K562 (cell line): ENCODE measurements at regions not wholly inside any gene's neighbourhood (a gene's known extent, or its start where the extent isn't known, plus 50 kb on each side); places are given as distances from the start of the nearest gene placed in this dataset.

Experiments used
- ATAC-seq: fragments of 200-7000 bp; cut with Tn5 transposase; 3 replicates; pipeline ENCODE4 v1.9.1; 2020; ENCODE audit warnings: moderate library complexity
- BruUV-seq: library from RNA; stranded (reverse); fragments of 400-500 nt; replicated peaks from 2 replicates; lab custom pipeline; 2021; lab: Mats Ljungman, UMichigan
- CTCF ChIA-PET: fragments of 300-600 bp; formaldehyde crosslinking; extraction: SDS; loops from one replicate; lab custom pipeline; 2021; ENCODE audit warnings: low intra/inter-chr PET ratio; lab: Yijun Ruan, JAX
- POLR2A ChIA-PET: fragments of 300-600, 350-650 bp; sonication (Branson Sonifier 250); formaldehyde crosslinking; extraction: SDS; loops from one replicate; lab custom pipeline; 2021; ENCODE audit warnings: antibody characterized with exemption, inconsistent platforms; lab: Yijun Ruan, JAX
- DNase-seq, 4 experiments: peaks; one replicate each; pipeline versions ENCODE4 v3.0.0 to v3.0.0-alpha.2; 2011 to 2018; ENCODE audit warnings: low spot score in 3 of 4, mixed read lengths in 3 of 4; ENCODE audit errors: extremely low read depth in 1 of 4
- FAIRE-seq: peaks from 2 replicates; lab custom pipeline; 2011; peaks lifted over from hg19 to GRCh38; lab: Jason Lieb, UNC
- H2AFZ ChIP-seq: 2 replicates; pipeline ENCODE4 v1.6.0; 2011; ENCODE audit warnings: low read depth, low read length, control low read depth, inconsistent platforms
- H3K27ac ChIP-seq: fragments of 200-600 bp; 3 replicates; pipeline ENCODE4 v1.8.0; 2011; ENCODE audit warnings: low read depth, mild to moderate bottlenecking, control low read depth, inconsistent platforms, low read length, moderate library complexity, mixed read lengths; ENCODE audit errors: extremely low read depth
- H3K27me3 ChIP-seq, 2 experiments: fragments of 300-600 bp in 1 of 2; 2 replicates in 1 of 2; 3 replicates in 1 of 2; pipeline versions ENCODE4 v1.6.0 to v1.8.0; 2011; ENCODE audit warnings: inconsistent platforms in 2 of 2, low read length in 2 of 2, mild to moderate bottlenecking in 1 of 2, mixed read lengths in 1 of 2, moderate library complexity in 1 of 2; ENCODE audit not compliant: control insufficient read depth in 2 of 2, insufficient read depth in 2 of 2
- H3K36me3 ChIP-seq: fragments of 300-600 bp; 3 replicates; pipeline ENCODE4 v1.8.0; 2011; ENCODE audit warnings: mild to moderate bottlenecking, low read length, inconsistent platforms; ENCODE audit not compliant: control insufficient read depth, insufficient read depth
- H3K4me1 ChIP-seq, 2 experiments: fragments of 200-600 bp in 1 of 2; replicated peaks in 1 of 2; 2 replicates in 1 of 2; 3 replicates in 1 of 2; pipeline versions ENCODE4 v1.5.1 to v1.8.0; 2011; ENCODE audit warnings: inconsistent platforms in 2 of 2, low read length in 2 of 2, mild to moderate bottlenecking in 1 of 2, mixed read lengths in 1 of 2, moderate library complexity in 1 of 2; ENCODE audit not compliant: control insufficient read depth in 2 of 2, insufficient read depth in 2 of 2
- H3K4me2 ChIP-seq: 2 replicates; pipeline ENCODE4 v1.6.1; 2011; ENCODE audit warnings: low read length, control low read depth, inconsistent platforms, mixed read lengths; ENCODE audit not compliant: insufficient read depth
- H3K4me3 ChIP-seq: fragments of 200-600 bp; sonication (generic), shearing (Covaris generic); 2 replicates; pipeline ENCODE4 v1.5.1; 2016; ENCODE audit warnings: control low read depth, inconsistent platforms
- H3K79me2 ChIP-seq: fragments of 200-600 bp; 3 replicates; pipeline ENCODE4 v1.8.0; 2011; ENCODE audit warnings: low read length, inconsistent platforms; ENCODE audit not compliant: control insufficient read depth, insufficient read depth
- H3K9ac ChIP-seq, 2 experiments: 2 replicates each; pipeline versions ENCODE4 v1.6.0 to v1.6.1; 2011; ENCODE audit warnings: low read depth in 2 of 2, low read length in 2 of 2, control low read depth in 1 of 2, inconsistent platforms in 1 of 2, mild to moderate bottlenecking in 1 of 2, mixed read lengths in 1 of 2; ENCODE audit not compliant: insufficient read depth in 1 of 2
- H3K9me1 ChIP-seq: one replicate; pipeline ENCODE4 v1.6.0; 2011; ENCODE audit warnings: inconsistent platforms, mild to moderate bottlenecking, low read length, moderate library complexity; ENCODE audit not compliant: control insufficient read depth, insufficient read depth
- H3K9me3 ChIP-seq: replicated peaks from 2 replicates; pipeline ENCODE4 v1.5.1; 2011; ENCODE audit warnings: low read depth, low read length, inconsistent platforms; ENCODE audit not compliant: control insufficient read depth, insufficient read depth
- H4K20me1 ChIP-seq: replicated peaks from 2 replicates; pipeline ENCODE4 v1.6.1; 2011; ENCODE audit warnings: low read length, inconsistent platforms, mixed read lengths; ENCODE audit not compliant: control insufficient read depth, insufficient read depth
- POLR2B ChIP-seq: fragments of 450-650 bp; IDR thresholded peaks from 2 replicates; pipeline ENCODE4 v1.6.1; 2018; ENCODE audit warnings: low read depth; ENCODE audit not compliant: partially characterized antibody
- PTBP1 ChIP-seq: fragments of 200-400 bp; formaldehyde crosslinking; IDR thresholded peaks from 2 replicates; pipeline ENCODE4 v1.6.1; 2017; ENCODE audit warnings: low read depth, low read length
- WGBS: fragments of 100-300 bp; shearing (Covaris generic); methylation state at CpG from one replicate; pipeline ENCODE4 v1.1.6; 2016; ENCODE audit warnings: low coverage, mixed read lengths; ENCODE audit not compliant: insufficient coverage; ENCODE audit errors: missing lambda C conversion rate; 5-methylcytosine and 5-hydroxymethylcytosine counted together
- in situ Hi-C: fragments of 300-500 bp; cut with MboI; formaldehyde crosslinking; loops from 4 replicates; pipeline ENCODE4 v1.15.0; 2018; ENCODE audit warnings: inconsistent platforms, mixed read lengths
- intact Hi-C: fragments of 100-400 bp; cut with micrococcal nuclease; formaldehyde crosslinking; loops from 2 replicates; pipeline ENCODE4 v1.14.2; 2022
- TF ChIP-seq, protein P1 (sequence below): sonication (generic); formaldehyde crosslinking; IDR thresholded peaks from 2 replicates; pipeline ENCODE4 v1.8.0; 2023; ENCODE audit warnings: mild to moderate bottlenecking, missing genetic modification reagents

- FAIRE-seq = no peak
- no peak overlapping the region for H3K27ac ChIP-seq
- no peaks in the 10 kb centered on the region for H3K79me2 ChIP-seq
- H3K36me3 ChIP-seq = no peaks in the 10 kb centered on the region
- TF ChIP-seq PTBP1 = no peak
- TF ChIP-seq, protein P1, sequence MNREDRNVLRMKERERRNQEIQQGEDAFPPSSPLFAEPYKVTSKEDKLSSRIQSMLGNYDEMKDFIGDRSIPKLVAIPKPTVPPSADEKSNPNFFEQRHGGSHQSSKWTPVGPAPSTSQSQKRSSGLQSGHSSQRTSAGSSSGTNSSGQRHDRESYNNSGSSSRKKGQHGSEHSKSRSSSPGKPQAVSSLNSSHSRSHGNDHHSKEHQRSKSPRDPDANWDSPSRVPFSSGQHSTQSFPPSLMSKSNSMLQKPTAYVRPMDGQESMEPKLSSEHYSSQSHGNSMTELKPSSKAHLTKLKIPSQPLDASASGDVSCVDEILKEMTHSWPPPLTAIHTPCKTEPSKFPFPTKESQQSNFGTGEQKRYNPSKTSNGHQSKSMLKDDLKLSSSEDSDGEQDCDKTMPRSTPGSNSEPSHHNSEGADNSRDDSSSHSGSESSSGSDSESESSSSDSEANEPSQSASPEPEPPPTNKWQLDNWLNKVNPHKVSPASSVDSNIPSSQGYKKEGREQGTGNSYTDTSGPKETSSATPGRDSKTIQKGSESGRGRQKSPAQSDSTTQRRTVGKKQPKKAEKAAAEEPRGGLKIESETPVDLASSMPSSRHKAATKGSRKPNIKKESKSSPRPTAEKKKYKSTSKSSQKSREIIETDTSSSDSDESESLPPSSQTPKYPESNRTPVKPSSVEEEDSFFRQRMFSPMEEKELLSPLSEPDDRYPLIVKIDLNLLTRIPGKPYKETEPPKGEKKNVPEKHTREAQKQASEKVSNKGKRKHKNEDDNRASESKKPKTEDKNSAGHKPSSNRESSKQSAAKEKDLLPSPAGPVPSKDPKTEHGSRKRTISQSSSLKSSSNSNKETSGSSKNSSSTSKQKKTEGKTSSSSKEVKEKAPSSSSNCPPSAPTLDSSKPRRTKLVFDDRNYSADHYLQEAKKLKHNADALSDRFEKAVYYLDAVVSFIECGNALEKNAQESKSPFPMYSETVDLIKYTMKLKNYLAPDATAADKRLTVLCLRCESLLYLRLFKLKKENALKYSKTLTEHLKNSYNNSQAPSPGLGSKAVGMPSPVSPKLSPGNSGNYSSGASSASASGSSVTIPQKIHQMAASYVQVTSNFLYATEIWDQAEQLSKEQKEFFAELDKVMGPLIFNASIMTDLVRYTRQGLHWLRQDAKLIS (CRISPR knock-in tag) = no peak
- TF ChIP-seq POLR2B = no peak
- TF ChIP-seq, all 486 proteins: peak for 0
- no TSS peak for BruUV-seq
- 0% methylated on average over 5 of the region's 5 CpGs for WGBS
- no peak overlapping the region for H3K4me2 ChIP-seq
- in situ Hi-C loops = no loop called here
- no peaks in the 10 kb centered on the region for H4K20me1 ChIP-seq
- no peak for ATAC-seq
- no peak overlapping the region for H3K4me3 ChIP-seq
- H3K9me3 ChIP-seq = no peaks in the 10 kb centered on the region
- ChIA-PET POLR2A (no interaction called here), CTCF (no interaction called here)
- intact Hi-C loops = loop anchor here (10.0 kb wide), 1 partner anchor 339 kb away; no protein-coding TSS in a partner anchor
- DNase-seq = no peak
- H3K4me1 ChIP-seq = no peaks in the 10 kb centered on the region
- H3K9me1 ChIP-seq = no peaks in the 10 kb centered on the region
- no peaks in the 10 kb centered on the region for H3K27me3 ChIP-seq
- no peak overlapping the region for H3K9ac ChIP-seq
- H2AFZ ChIP-seq = no peak overlapping the region
Measured at GRCh38 chr5:39605588-39606575, 181.1 kb upstream of the DAB2 start.
